Fibroblast of villous mesenchyme (primary cell): ENCODE measurements at regions not wholly inside any gene's neighbourhood (a gene's known extent, or its start where the extent isn't known, plus 50 kb on each side); places are given as distances from the start of the nearest gene placed in this dataset. TPM values are rescaled to one million over a fixed set of nuclear protein-coding genes. Genes with fewer than 3 reads are reported as not detected.
"Not testable (repeated sequence)": the region's sequence is repeated elsewhere in the genome, so short reads cannot be mapped to it uniquely, and the experiment has no call there.

Experiments used
- DNase-seq: peaks from one replicate; pipeline ENCODE4 v3.0.0-alpha.2; 2010; ENCODE audit warnings: low read depth
- H3K4me3 ChIP-seq: 2 replicates; pipeline ENCODE4 v1.5.1; 2011; ENCODE audit warnings: low read depth, mild to moderate bottlenecking, low read length
- CTCF ChIP-seq: IDR thresholded peaks from 2 replicates; pipeline ENCODE4 v1.5.1; 2012; ENCODE audit warnings: low read depth, mild to moderate bottlenecking, low read length; ENCODE audit not compliant: insufficient read depth
- small RNA-seq: library from RNA; depleted of rRNA; stranded (forward); fragments of <200 nt; gene quantifications from one replicate; pipeline ENCODE3, GENCODE V24; 2012

- DNase-seq: no peak
- no peak for TF ChIP-seq CTCF
- no peak overlapping the region for H3K4me3 ChIP-seq
Measured at GRCh38 chr2:231644426-231644825, 51.8 kb downstream of the TEX44 start.

GRCh38 chr2:231646476-231646875 lies 53.8 kb downstream of the TEX44 start:
- TF ChIP-seq CTCF: no peak
- H3K4me3 ChIP-seq: no peak overlapping the region
- peak; percentile 20 for DNase-seq

GRCh38 chr2:231648579-231649174 lies 56.0 kb downstream of the TEX44 start:
- H3K4me3 ChIP-seq: no peak overlapping the region
- DNase-seq: peak; percentile 64
- TF ChIP-seq CTCF: peak; percentile 80

- H3K4me3 ChIP-seq: not testable (repeated sequence)
- peak; percentile 59 for DNase-seq
Measured at GRCh38 chr2:231651561-231651960, 56.8 kb upstream of the PTMA start.

- TF ChIP-seq CTCF: no peak
- no peak overlapping the region for H3K4me3 ChIP-seq
- no peak for DNase-seq
Measured at GRCh38 chr2:231655488-231655887, 52.8 kb upstream of the PTMA start.

GRCh38 chr2:231655894-231656293 lies 52.4 kb upstream of the PTMA start:
- DNase-seq: no peak
- H3K4me3 ChIP-seq: no peak overlapping the region
- TF ChIP-seq CTCF: no peak

Small RNA genes lying in the stretch of these regions (small RNA-seq; reads per million reads assigned to genes)
- not detected for gene RN7SL499P
